NCI-H748 (cell line): ENCODE measurements at regions not wholly inside any gene's neighbourhood (a gene's known extent, or its start where the extent isn't known, plus 50 kb on each side); places are given as distances from the start of the nearest gene placed in this dataset.
"Not testable (repeated sequence)": the region's sequence is repeated elsewhere in the genome, so short reads cannot be mapped to it uniquely, and the experiment has no call there.

ENCODE experiments used
- DNase-seq: peaks from one replicate; lab custom pipeline; 2025; ENCODE audit not compliant: unreplicated experiment; lab: John Stamatoyannopoulos, UW

GRCh38 chr5:130957151-130957550, 207.9 kb downstream of the HINT1 start:
- no peak for DNase-seq

- DNase-seq: no peak
Measured at GRCh38 chr5:130955041-130955440, 210.0 kb downstream of the HINT1 start.

GRCh38 chr5:130954336-130954735, 210.7 kb downstream of the HINT1 start:
- no peak for DNase-seq

GRCh38 chr5:130939059-130939458, 226.0 kb downstream of the HINT1 start:
- no peak for DNase-seq

GRCh38 chr5:130937046-130937445, 228.0 kb downstream of the HINT1 start:
- DNase-seq: no peak

GRCh38 chr5:130923543-130924124, 241.4 kb downstream of the HINT1 start:
- no peak for DNase-seq

GRCh38 chr5:130912088-130912487, 253.0 kb downstream of the HINT1 start:
- peak; percentile 29 for DNase-seq

- DNase-seq: no peak
Measured at GRCh38 chr5:130908186-130908585, 256.9 kb downstream of the HINT1 start.

GRCh38 chr5:130897537-130898195, 267.4 kb downstream of the HINT1 start:
- peak; percentile 93 for DNase-seq

GRCh38 chr5:130897181-130897536, 267.9 kb downstream of the HINT1 start:
- DNase-seq: not testable (repeated sequence)

GRCh38 chr5:130896636-130897035, 268.4 kb downstream of the HINT1 start:
- peak; percentile 13 for DNase-seq

GRCh38 chr5:130893006-130893405, 272.1 kb downstream of the HINT1 start:
- no peak for DNase-seq

GRCh38 chr5:130890610-130891009, 274.4 kb downstream of the HINT1 start:
- no peak for DNase-seq

GRCh38 chr5:130885691-130886090, 279.4 kb downstream of the HINT1 start:
- no peak for DNase-seq

GRCh38 chr5:130885027-130885426, 280.0 kb downstream of the HINT1 start:
- no peak for DNase-seq

GRCh38 chr5:130884023-130884422, 281.0 kb downstream of the HINT1 start:
- no peak for DNase-seq

GRCh38 chr5:130875656-130876055, 289.4 kb downstream of the HINT1 start:
- DNase-seq: no peak

GRCh38 chr5:130874861-130875417, 290.1 kb downstream of the HINT1 start:
- DNase-seq: no peak

- peak; percentile 34 for DNase-seq
Measured at GRCh38 chr5:130871346-130872086, 293.5 kb downstream of the HINT1 start.

- no peak for DNase-seq
Measured at GRCh38 chr5:130870691-130871090, 294.4 kb downstream of the HINT1 start.

- DNase-seq: no peak
Measured at GRCh38 chr5:130868186-130868840, 296.7 kb downstream of the HINT1 start.
